Skeletal muscle satellite cell (primary cell): ENCODE measurements at regions not wholly inside any gene's neighbourhood (a gene's known extent, or its start where the extent isn't known, plus 50 kb on each side); places are given as distances from the start of the nearest gene placed in this dataset.

Source experiments
- H3K27me3 ChIP-seq: 2 replicates; pipeline ENCODE4 v1.7.0; 2013; ENCODE audit warnings: low read length; ENCODE audit not compliant: control insufficient read depth, insufficient read depth
- H3K36me3 ChIP-seq: 2 replicates; pipeline ENCODE4 v1.7.0; 2013; ENCODE audit warnings: mild to moderate bottlenecking, control low read depth, low read length; ENCODE audit not compliant: insufficient read depth
- H3K4me1 ChIP-seq: 2 replicates; pipeline ENCODE4 v1.7.0; 2013; ENCODE audit warnings: low read length; ENCODE audit not compliant: control insufficient read depth, insufficient read depth
- H3K4me2 ChIP-seq: 2 replicates; pipeline ENCODE4 v1.7.0; 2013; ENCODE audit warnings: mild to moderate bottlenecking, low read length
- H3K4me3 ChIP-seq: 2 replicates; pipeline ENCODE4 v1.7.0; 2013; ENCODE audit warnings: low read length
- H3K9ac ChIP-seq: 2 replicates; pipeline ENCODE4 v1.7.0; 2013; ENCODE audit warnings: mild to moderate bottlenecking, low read depth, low read length, moderate library complexity
- H3K9me3 ChIP-seq: replicated peaks from 2 replicates; pipeline ENCODE4 v1.7.0; 2013; ENCODE audit warnings: mild to moderate bottlenecking, control low read depth, low read length

- Histone ChIP-seq H3K36me3 (no peaks in the 10 kb centered on the region), H3K4me1 (no peaks in the 10 kb centered on the region), H3K27me3 (no peaks in the 10 kb centered on the region), H3K9ac (no peak overlapping the region), H3K9me3 (no peaks in the 10 kb centered on the region), H3K4me3 (no peak overlapping the region), H3K4me2 (no peak overlapping the region)
Measured at GRCh38 chr3:118810499-118811035, 224.1 kb downstream of the IGSF11 start.

- H3K9ac ChIP-seq: no peak overlapping the region
- no peaks in the 10 kb centered on the region for H3K27me3 ChIP-seq
- H3K4me3 ChIP-seq: no peak overlapping the region
- H3K4me1 ChIP-seq: no peaks in the 10 kb centered on the region
- no peak overlapping the region for H3K4me2 ChIP-seq
- H3K36me3 ChIP-seq: no peaks in the 10 kb centered on the region
- H3K9me3 ChIP-seq: no peaks in the 10 kb centered on the region
Measured at GRCh38 chr3:118811236-118811732, 223.4 kb downstream of the IGSF11 start.

- no peaks in the 10 kb centered on the region for H3K9me3 ChIP-seq
- H3K9ac ChIP-seq: no peak overlapping the region
- H3K36me3 ChIP-seq: no peaks in the 10 kb centered on the region
- H3K4me3 ChIP-seq: no peak overlapping the region
- no peaks in the 10 kb centered on the region for H3K4me1 ChIP-seq
- H3K27me3 ChIP-seq: no peaks in the 10 kb centered on the region
- H3K4me2 ChIP-seq: no peak overlapping the region
Measured at GRCh38 chr3:118813472-118813871, 221.2 kb downstream of the IGSF11 start.

- no peaks in the 10 kb centered on the region for H3K4me1 ChIP-seq
- no peak overlapping the region for H3K4me2 ChIP-seq
- no peak overlapping the region for H3K4me3 ChIP-seq
- no peak overlapping the region for H3K9ac ChIP-seq
- no peaks in the 10 kb centered on the region for H3K9me3 ChIP-seq
- no peaks in the 10 kb centered on the region for H3K27me3 ChIP-seq
- no peaks in the 10 kb centered on the region for H3K36me3 ChIP-seq
Measured at GRCh38 chr3:118817748-118818165, 216.9 kb downstream of the IGSF11 start.

- no peak overlapping the region for H3K4me2 ChIP-seq
- no peaks in the 10 kb centered on the region for H3K36me3 ChIP-seq
- H3K9me3 ChIP-seq: no peaks in the 10 kb centered on the region
- H3K9ac ChIP-seq: no peak overlapping the region
- no peaks in the 10 kb centered on the region for H3K27me3 ChIP-seq
- H3K4me3 ChIP-seq: no peak overlapping the region
- no peaks in the 10 kb centered on the region for H3K4me1 ChIP-seq
Measured at GRCh38 chr3:118818386-118818785, 216.3 kb downstream of the IGSF11 start.

- H3K4me1 ChIP-seq: no peaks in the 10 kb centered on the region
- H3K27me3 ChIP-seq: no peaks in the 10 kb centered on the region
- H3K9me3 ChIP-seq: no peaks in the 10 kb centered on the region
- H3K4me3 ChIP-seq: no peak overlapping the region
- no peak overlapping the region for H3K4me2 ChIP-seq
- H3K36me3 ChIP-seq: no peaks in the 10 kb centered on the region
- no peak overlapping the region for H3K9ac ChIP-seq
Measured at GRCh38 chr3:118823626-118824025, 211.0 kb downstream of the IGSF11 start.

GRCh38 chr3:118827446-118827845, 207.2 kb downstream of the IGSF11 start:
- no peaks in the 10 kb centered on the region for H3K4me1 ChIP-seq
- H3K36me3 ChIP-seq: no peaks in the 10 kb centered on the region

GRCh38 chr3:118828351-118828750, 206.3 kb downstream of the IGSF11 start:
- Histone ChIP-seq H3K4me2 (no peak overlapping the region), H3K4me3 (no peak overlapping the region), H3K27me3 (no peaks in the 10 kb centered on the region), H3K9ac (no peak overlapping the region), H3K36me3 (no peaks in the 10 kb centered on the region), H3K4me1 (no peaks in the 10 kb centered on the region), H3K9me3 (no peaks in the 10 kb centered on the region)

More at GRCh38 chr3:118827446-118827845, 207.2 kb downstream of the IGSF11 start:
- no peak overlapping the region for H3K4me3 ChIP-seq
- no peak overlapping the region for H3K4me2 ChIP-seq
- no peaks in the 10 kb centered on the region for H3K9me3 ChIP-seq
- no peaks in the 10 kb centered on the region for H3K27me3 ChIP-seq
- H3K9ac ChIP-seq: no peak overlapping the region

GRCh38 chr3:118833075-118833474, 201.6 kb downstream of the IGSF11 start:
- no peak overlapping the region for H3K4me2 ChIP-seq
- H3K4me3 ChIP-seq: no peak overlapping the region
- no peaks in the 10 kb centered on the region for H3K27me3 ChIP-seq
- H3K36me3 ChIP-seq: no peaks in the 10 kb centered on the region
- H3K9ac ChIP-seq: no peak overlapping the region
- H3K9me3 ChIP-seq: no peaks in the 10 kb centered on the region
- no peaks in the 10 kb centered on the region for H3K4me1 ChIP-seq

GRCh38 chr3:118838871-118839270, 195.8 kb downstream of the IGSF11 start:
- no peak overlapping the region for H3K4me2 ChIP-seq
- H3K9me3 ChIP-seq: no peaks in the 10 kb centered on the region
- H3K4me1 ChIP-seq: no peaks in the 10 kb centered on the region
- no peak overlapping the region for H3K9ac ChIP-seq
- H3K36me3 ChIP-seq: no peaks in the 10 kb centered on the region
- no peak overlapping the region for H3K4me3 ChIP-seq
- no peaks in the 10 kb centered on the region for H3K27me3 ChIP-seq

GRCh38 chr3:118842147-118842863, 192.3 kb downstream of the IGSF11 start:
- Histone ChIP-seq H3K4me3 (no peak overlapping the region), H3K9me3 (no peaks in the 10 kb centered on the region), H3K4me1 (no peaks in the 10 kb centered on the region), H3K36me3 (no peaks in the 10 kb centered on the region), H3K9ac (no peak overlapping the region), H3K4me2 (no peak overlapping the region), H3K27me3 (no peaks in the 10 kb centered on the region)

GRCh38 chr3:118846176-118846575, 188.5 kb downstream of the IGSF11 start:
- Histone ChIP-seq H3K9me3 (peaks cover 2% of the 10 kb centered on the region), H3K4me3 (no peak overlapping the region), H3K9ac (no peak overlapping the region), H3K4me1 (no peaks in the 10 kb centered on the region), H3K4me2 (no peak overlapping the region), H3K27me3 (no peaks in the 10 kb centered on the region), H3K36me3 (no peaks in the 10 kb centered on the region)
